ENCODE measurements at regions not wholly inside any gene's neighbourhood (a gene's known extent, or its start where the extent isn't known, plus 50 kb on each side); places are given as distances from the start of the nearest gene placed in this dataset.

- peaks cover 8% of the 10 kb centered on the region for H3K9me3 Mint-ChIP-seq
- ChIA-PET CTCF (no interaction called here), POLR2A (no interaction called here)
- no peaks in the 10 kb centered on the region for H3K27me3 Mint-ChIP-seq
- DNase-seq = no peak
- H3K4me3 Mint-ChIP-seq = no peak overlapping the region
- H3K36me3 Mint-ChIP-seq (ENCODE audit: low read depth) = no peaks in the 10 kb centered on the region
- H3K27ac Mint-ChIP-seq = no peak overlapping the region
- H3K4me1 Mint-ChIP-seq = no peaks in the 10 kb centered on the region
Measured at GRCh38 chr6:164533045-164533362, 776.4 kb downstream of the C6orf118 start.

DNA sequence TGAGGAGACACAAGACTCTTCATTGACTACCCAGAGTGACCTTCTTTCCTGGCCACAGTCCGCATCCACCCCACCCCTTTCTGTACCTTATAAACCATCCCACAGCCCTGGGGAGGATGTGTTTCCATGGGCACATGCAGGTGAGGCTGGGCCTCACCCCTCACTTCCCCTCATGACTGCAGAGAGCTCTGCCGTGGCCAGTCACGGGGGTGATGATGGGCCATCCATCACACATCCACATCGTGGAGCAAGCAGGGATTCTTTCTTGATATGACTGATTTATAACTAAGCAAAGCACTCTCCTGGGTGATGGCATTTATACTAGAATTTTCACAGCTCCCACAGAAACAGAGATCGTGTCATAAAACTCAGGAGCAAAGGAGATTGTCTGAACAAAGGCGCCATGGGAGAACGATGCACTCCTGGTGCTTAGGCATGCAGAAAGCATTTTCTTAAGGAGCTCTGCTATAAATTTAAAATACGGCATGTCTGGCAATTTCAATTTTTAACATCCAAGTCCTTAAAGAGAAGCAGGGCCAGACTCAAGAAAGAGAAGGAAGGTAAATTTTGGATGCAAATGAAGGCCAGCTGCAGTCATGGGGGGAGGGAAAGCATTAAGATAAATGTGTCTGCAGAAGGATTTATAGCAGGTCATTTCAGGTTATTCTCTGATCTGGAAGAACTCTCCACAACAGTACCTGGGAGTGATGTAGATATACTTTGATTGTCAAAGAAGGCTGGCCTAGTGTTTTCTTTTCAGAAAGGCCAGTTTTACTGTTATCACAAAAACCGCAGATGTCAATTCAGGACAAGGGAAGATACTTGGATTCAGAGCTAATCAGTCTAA lies 777.0 kb downstream of the C6orf118 start:
- H3K36me3 Mint-ChIP-seq (ENCODE audit: low read depth) = no peaks in the 10 kb centered on the region
- no peaks in the 10 kb centered on the region for H3K27me3 Mint-ChIP-seq
- CTCF ChIA-PET = no interaction called here
- H3K4me1 Mint-ChIP-seq = no peaks in the 10 kb centered on the region
- POLR2A ChIA-PET = no interaction called here
- no peak overlapping the region for H3K4me3 Mint-ChIP-seq
- H3K9me3 Mint-ChIP-seq = peaks cover 6% of the 10 kb centered on the region
- no peak overlapping the region for H3K27ac Mint-ChIP-seq
- no peak for DNase-seq

DNA sequence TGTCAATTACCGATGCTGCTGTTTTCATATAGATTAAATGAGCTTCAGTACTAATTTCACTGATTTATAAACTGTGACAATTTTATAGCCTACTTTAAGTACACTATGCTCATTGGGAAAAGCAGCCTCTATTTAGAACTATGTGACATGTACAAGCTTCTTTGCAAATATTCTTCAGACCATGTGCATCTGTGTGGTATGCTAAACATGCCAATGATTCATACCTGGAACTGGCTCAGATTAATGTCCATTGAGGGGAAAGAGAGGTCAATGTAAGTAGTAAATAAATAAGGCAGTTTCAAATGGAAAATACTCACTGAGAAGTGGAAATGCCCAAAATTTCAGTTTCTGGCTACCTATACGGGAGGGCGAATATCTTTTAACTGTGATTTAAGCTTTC lies 777.7 kb downstream of the C6orf118 start:
- H3K9me3 Mint-ChIP-seq = peaks cover 8% of the 10 kb centered on the region
- ChIA-PET POLR2A (no interaction called here), CTCF (no interaction called here)
- H3K36me3 Mint-ChIP-seq (ENCODE audit: low read depth) = no peaks in the 10 kb centered on the region
- H3K4me1 Mint-ChIP-seq = no peaks in the 10 kb centered on the region
- no peak overlapping the region for H3K27ac Mint-ChIP-seq
- DNase-seq = no peak
- no peak overlapping the region for H3K4me3 Mint-ChIP-seq
- no peaks in the 10 kb centered on the region for H3K27me3 Mint-ChIP-seq

GRCh38 chr6:164528539-164528938 lies 780.9 kb downstream of the C6orf118 start:
- CTCF ChIA-PET = no interaction called here
- POLR2A ChIA-PET = no interaction called here

DNA sequence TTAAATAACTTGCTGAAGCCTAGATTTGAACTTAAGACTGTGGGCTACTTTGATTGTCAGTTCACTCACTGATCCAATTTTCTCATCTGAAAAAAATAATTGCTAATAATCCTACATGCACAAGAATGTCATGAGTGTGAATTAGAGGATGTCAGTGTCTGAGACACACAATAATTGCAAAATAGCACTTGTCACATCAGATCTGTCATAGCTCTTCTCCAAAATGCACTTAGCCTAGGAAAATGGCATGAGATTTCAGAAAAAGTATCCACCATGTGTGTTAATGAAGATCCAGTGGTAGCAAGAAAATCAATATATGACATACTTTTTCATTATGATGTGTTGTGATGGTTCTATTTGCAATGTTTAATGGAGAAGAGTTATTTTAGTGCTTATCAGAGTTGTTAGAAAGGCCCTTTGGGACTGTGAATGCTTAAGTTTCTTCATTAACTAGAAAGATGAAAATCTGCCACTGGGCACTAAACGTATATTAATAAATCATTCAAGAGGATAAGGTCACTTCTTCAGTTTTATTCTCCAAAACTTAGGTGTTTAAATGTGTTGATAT lies 786.2 kb downstream of the C6orf118 start:
- H3K27ac Mint-ChIP-seq = no peak overlapping the region

More at GRCh38 chr6:164528539-164528938, 780.9 kb downstream of the C6orf118 start:
- DNase-seq = no peak
- Mint-ChIP-seq H3K36me3 (ENCODE audit: low read depth) (no peaks in the 10 kb centered on the region), H3K27me3 (no peaks in the 10 kb centered on the region), H3K9me3 (peaks cover 13% of the 10 kb centered on the region), H3K4me1 (no peaks in the 10 kb centered on the region), H3K4me3 (no peak overlapping the region), H3K27ac (no peak overlapping the region)

GRCh38 chr6:164520916-164521315 lies 788.5 kb downstream of the C6orf118 start:
- ChIA-PET CTCF (no interaction called here), POLR2A (no interaction called here)
- DNase-seq = no peak
- no peaks in the 10 kb centered on the region for H3K4me1 Mint-ChIP-seq
- H3K27me3 Mint-ChIP-seq = no peaks in the 10 kb centered on the region
- H3K36me3 Mint-ChIP-seq (ENCODE audit: low read depth) = no peaks in the 10 kb centered on the region
- H3K27ac Mint-ChIP-seq = no peak overlapping the region
- no peak overlapping the region for H3K4me3 Mint-ChIP-seq
- peaks cover 18% of the 10 kb centered on the region for H3K9me3 Mint-ChIP-seq

More for the DNA sequence above, 786.2 kb downstream of the C6orf118 start:
- ChIA-PET CTCF (no interaction called here), POLR2A (no interaction called here)
- no peaks in the 10 kb centered on the region for H3K27me3 Mint-ChIP-seq
- no peaks in the 10 kb centered on the region for H3K36me3 Mint-ChIP-seq (ENCODE audit: low read depth)
- H3K9me3 Mint-ChIP-seq = peaks cover 16% of the 10 kb centered on the region
- no peak overlapping the region for H3K4me3 Mint-ChIP-seq
- DNase-seq = no peak
- H3K4me1 Mint-ChIP-seq = no peaks in the 10 kb centered on the region

GRCh38 chr6:164507206-164507940 lies 802.0 kb downstream of the C6orf118 start:
- POLR2A ChIA-PET = no interaction called here
- H3K9me3 Mint-ChIP-seq = peaks cover 17% of the 10 kb centered on the region
- no peak overlapping the region for H3K4me3 Mint-ChIP-seq
- H3K27me3 Mint-ChIP-seq = no peaks in the 10 kb centered on the region
- no peak overlapping the region for H3K27ac Mint-ChIP-seq
- H3K4me1 Mint-ChIP-seq = no peaks in the 10 kb centered on the region
- no peak for DNase-seq
- H3K36me3 Mint-ChIP-seq (ENCODE audit: low read depth) = no peaks in the 10 kb centered on the region
- CTCF ChIA-PET = no interaction called here

GRCh38 chr6:164505425-164505824 lies 804.0 kb downstream of the C6orf118 start:
- H3K4me3 Mint-ChIP-seq = no peak overlapping the region
- CTCF ChIA-PET = no interaction called here
- peaks cover 15% of the 10 kb centered on the region for H3K9me3 Mint-ChIP-seq
- H3K27ac Mint-ChIP-seq = no peak overlapping the region
- POLR2A ChIA-PET = no interaction called here
- H3K4me1 Mint-ChIP-seq = no peaks in the 10 kb centered on the region
- no peaks in the 10 kb centered on the region for H3K27me3 Mint-ChIP-seq
- no peaks in the 10 kb centered on the region for H3K36me3 Mint-ChIP-seq (ENCODE audit: low read depth)
- no peak for DNase-seq

GRCh38 chr6:164502833-164503232 lies 806.6 kb downstream of the C6orf118 start:
- Mint-ChIP-seq H3K27ac (no peak overlapping the region), H3K36me3 (ENCODE audit: low read depth) (no peaks in the 10 kb centered on the region), H3K27me3 (no peaks in the 10 kb centered on the region), H3K4me1 (no peaks in the 10 kb centered on the region), H3K4me3 (no peak overlapping the region), H3K9me3 (peaks cover 15% of the 10 kb centered on the region)
- CTCF ChIA-PET = no interaction called here
- DNase-seq = no peak
- POLR2A ChIA-PET = no interaction called here

- ChIA-PET POLR2A (no interaction called here), CTCF (no interaction called here)
- no peaks in the 10 kb centered on the region for H3K4me1 Mint-ChIP-seq
- no peaks in the 10 kb centered on the region for H3K27me3 Mint-ChIP-seq
- H3K27ac Mint-ChIP-seq = no peak overlapping the region
- no peak overlapping the region for H3K4me3 Mint-ChIP-seq
- no peak for DNase-seq
- H3K36me3 Mint-ChIP-seq (ENCODE audit: low read depth) = no peaks in the 10 kb centered on the region
- H3K9me3 Mint-ChIP-seq = peaks cover 5% of the 10 kb centered on the region
Measured at GRCh38 chr6:164495882-164496495, 813.4 kb downstream of the C6orf118 start.

DNA sequence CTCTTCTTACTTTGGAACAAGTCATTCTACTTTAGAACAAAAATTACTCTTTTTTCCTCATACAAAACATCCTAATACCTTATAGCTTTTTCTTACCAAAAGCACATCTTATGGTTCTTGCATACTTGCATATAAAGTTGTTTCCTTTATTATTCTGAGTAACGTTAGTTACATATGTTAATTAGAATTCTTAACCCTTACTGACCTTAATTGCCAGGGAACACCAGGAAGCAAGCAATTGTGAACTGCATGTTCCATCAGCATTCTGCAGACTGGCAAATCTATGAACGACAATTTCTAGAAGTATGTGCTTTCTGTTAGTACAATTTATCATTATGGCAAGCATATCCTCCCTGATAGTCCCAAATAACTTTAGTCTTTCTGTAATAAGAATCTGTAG lies 831.0 kb downstream of the C6orf118 start:
- no peak for DNase-seq
- ChIA-PET POLR2A (no interaction called here), CTCF (no interaction called here)
- Mint-ChIP-seq H3K4me3 (no peak overlapping the region), H3K36me3 (ENCODE audit: low read depth) (no peaks in the 10 kb centered on the region), H3K27me3 (no peaks in the 10 kb centered on the region), H3K27ac (no peak overlapping the region), H3K4me1 (no peaks in the 10 kb centered on the region), H3K9me3 (peaks cover 14% of the 10 kb centered on the region)

DNA sequence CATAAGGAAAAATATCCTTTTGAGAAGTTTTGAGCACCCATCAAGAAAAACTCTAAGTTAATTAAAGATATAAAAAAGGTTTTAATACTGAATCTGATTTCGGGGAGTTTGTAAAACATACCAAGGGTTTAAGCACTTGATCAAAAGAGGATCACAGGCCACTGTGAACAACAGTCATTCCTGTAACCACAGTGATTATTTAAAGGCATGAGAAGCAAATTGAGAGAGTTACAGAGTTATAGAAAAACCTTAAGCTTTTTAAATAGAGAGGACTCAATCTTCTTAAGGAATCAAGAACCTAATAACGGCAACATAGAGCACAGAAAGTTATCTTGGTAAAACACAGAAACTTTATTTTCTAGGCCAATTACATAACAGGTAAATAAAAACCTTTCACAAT lies 831.6 kb downstream of the C6orf118 start:
- peaks cover 8% of the 10 kb centered on the region for H3K9me3 Mint-ChIP-seq
- no peaks in the 10 kb centered on the region for H3K27me3 Mint-ChIP-seq
- no peak for DNase-seq
- H3K36me3 Mint-ChIP-seq (ENCODE audit: low read depth) = no peaks in the 10 kb centered on the region
- no peaks in the 10 kb centered on the region for H3K4me1 Mint-ChIP-seq
- H3K4me3 Mint-ChIP-seq = no peak overlapping the region
- H3K27ac Mint-ChIP-seq = no peak overlapping the region
- ChIA-PET CTCF (no interaction called here), POLR2A (no interaction called here)

DNA sequence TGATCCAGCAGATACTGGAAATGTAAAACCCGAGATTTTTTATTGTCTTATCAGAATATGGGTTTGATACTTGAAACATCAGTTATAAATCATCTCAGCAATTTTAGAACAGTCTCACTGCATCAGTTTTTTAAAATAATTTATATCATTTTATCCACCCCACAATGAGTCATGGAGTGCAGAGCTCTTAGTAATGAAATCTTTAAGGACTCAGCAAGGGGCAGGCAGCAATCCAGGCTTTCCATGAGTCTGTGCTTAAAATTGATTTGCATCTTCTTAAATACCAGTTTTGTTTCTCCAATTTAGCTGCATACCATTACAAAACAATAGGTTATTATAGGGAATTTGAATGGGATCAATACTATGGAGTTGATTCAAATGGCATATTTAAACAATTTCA lies 832.3 kb downstream of the C6orf118 start:
- CTCF ChIA-PET = no interaction called here
- POLR2A ChIA-PET = no interaction called here
- DNase-seq = no peak
- Mint-ChIP-seq H3K36me3 (ENCODE audit: low read depth) (no peaks in the 10 kb centered on the region), H3K27ac (no peak overlapping the region), H3K4me1 (no peaks in the 10 kb centered on the region), H3K27me3 (no peaks in the 10 kb centered on the region), H3K9me3 (peaks cover 3% of the 10 kb centered on the region), H3K4me3 (no peak overlapping the region)
